IMR-90 (cell line): ENCODE measurements at regions not wholly inside any gene's neighbourhood (a gene's known extent, or its start where the extent isn't known, plus 50 kb on each side); places are given as distances from the start of the nearest gene placed in this dataset.

Experiments
- ATAC-seq: fragments of 200-7000 bp; cut with Tn5 transposase; 2 replicates; pipeline ENCODE4 v1.9.1; 2020; ENCODE audit warnings: low read depth, mild to moderate bottlenecking, moderate library complexity
- BruUV-seq: library from RNA; stranded (reverse); fragments of 400-500 nt; replicated peaks from 2 replicates; lab custom pipeline; 2021; lab: Mats Ljungman, UMichigan
- CTCF ChIA-PET: fragments of 300-600 bp; formaldehyde crosslinking; extraction: SDS; loops from one replicate; lab custom pipeline; 2021; ENCODE audit warnings: antibody characterized with exemption; lab: Yijun Ruan, JAX
- POLR2A ChIA-PET: fragments of 300-600 bp; sonication (Branson Sonifier 250); formaldehyde crosslinking; loops from one replicate; lab custom pipeline; 2022; ENCODE audit warnings: antibody characterized with exemption; ENCODE audit not compliant: unreplicated experiment; lab: Charles Lee
- DNase-seq: peaks from one replicate; pipeline ENCODE4 v3.0.0; 2013
- H2AFZ ChIP-seq: replicated peaks from 2 replicates; pipeline ENCODE3; 2013; ENCODE audit warnings: low read length, mild to moderate bottlenecking; ENCODE audit not compliant: poor library complexity
- H2AK5ac ChIP-seq: 2 replicates; pipeline ENCODE4 v1.6.1; 2013; ENCODE audit warnings: low read depth, low read length, inconsistent platforms
- H2AK9ac ChIP-seq: replicated peaks from 2 replicates; pipeline ENCODE3; 2013; ENCODE audit warnings: mild to moderate bottlenecking, low read depth, low read length, moderate library complexity; ENCODE audit not compliant: poor library complexity
- H2BK120ac ChIP-seq: 2 replicates; pipeline ENCODE4 v1.6.1; 2013; ENCODE audit warnings: low read depth, low read length, inconsistent platforms
- H2BK15ac ChIP-seq: 3 replicates; pipeline ENCODE4 v1.6.1; 2013; ENCODE audit warnings: low read depth, low read length, inconsistent platforms
- H2BK20ac ChIP-seq: 2 replicates; pipeline ENCODE4 v1.6.1; 2013; ENCODE audit warnings: low read depth, mild to moderate bottlenecking, inconsistent platforms, low read length, moderate library complexity
- H2BK5ac ChIP-seq: 2 replicates; pipeline ENCODE4 v1.6.1; 2013; ENCODE audit warnings: mild to moderate bottlenecking, low read depth, low read length, inconsistent platforms; ENCODE audit not compliant: poor library complexity, severe bottlenecking
- H3K14ac ChIP-seq: replicated peaks from 2 replicates; pipeline ENCODE4 v1.6.1; 2013; ENCODE audit warnings: low read depth, low read length, inconsistent platforms
- H3K18ac ChIP-seq: 2 replicates; pipeline ENCODE4 v1.6.1; 2013; ENCODE audit warnings: low read depth, low read length, control low read depth
- H3K23ac ChIP-seq: 2 replicates; pipeline ENCODE4 v1.6.1; 2013; ENCODE audit warnings: low read depth, low read length, inconsistent platforms
- H3K27ac ChIP-seq: 2 replicates; pipeline ENCODE4 v1.5.1; 2013; ENCODE audit warnings: mild to moderate bottlenecking, control low read depth, low read length; ENCODE audit not compliant: insufficient read depth
- H3K27me3 ChIP-seq: 2 replicates; pipeline ENCODE4 v1.6.1; 2013; ENCODE audit warnings: low read length; ENCODE audit not compliant: control insufficient read depth, insufficient read depth
- H3K36me3 ChIP-seq: 2 replicates; pipeline ENCODE4 v1.6.1; 2013; ENCODE audit warnings: low read length, mixed read lengths; ENCODE audit not compliant: control insufficient read depth, insufficient read depth
- H3K4ac ChIP-seq: 2 replicates; pipeline ENCODE4 v1.6.1; 2013; ENCODE audit warnings: low read depth, low read length, inconsistent platforms
- H3K4me1 ChIP-seq: 2 replicates; pipeline ENCODE4 v1.6.1; 2013; ENCODE audit warnings: low read length, mixed read lengths; ENCODE audit not compliant: control insufficient read depth, insufficient read depth
- H3K4me2 ChIP-seq: 2 replicates; pipeline ENCODE4 v1.6.1; 2013; ENCODE audit warnings: low read depth, mild to moderate bottlenecking, control low read depth, low read length, moderate library complexity
- H3K4me3 ChIP-seq: 2 replicates; pipeline ENCODE4 v1.5.1; 2013; ENCODE audit warnings: low read depth, mild to moderate bottlenecking, control low read depth, low read length, moderate library complexity; ENCODE audit not compliant: insufficient read depth
- H3K56ac ChIP-seq: 2 replicates; pipeline ENCODE4 v1.6.1; 2013; ENCODE audit warnings: low read length, inconsistent platforms; ENCODE audit not compliant: insufficient read depth; ENCODE audit errors: extremely low read depth
- H3K79me1 ChIP-seq, 2 experiments: 2 replicates each; pipeline ENCODE4 v1.6.1; 2013; ENCODE audit warnings: low read length in 2 of 2, inconsistent platforms in 1 of 2, low read depth in 1 of 2
- H3K9ac ChIP-seq: 2 replicates; pipeline ENCODE4 v1.6.1; 2013; ENCODE audit warnings: low read depth, low read length, control low read depth
- H3K9me1 ChIP-seq: 2 replicates; pipeline ENCODE4 v1.6.1; 2013; ENCODE audit warnings: low read length, inconsistent platforms; ENCODE audit not compliant: insufficient read depth
- H3K9me3 ChIP-seq: 2 replicates; pipeline ENCODE4 v1.6.1; 2013; ENCODE audit warnings: low read length; ENCODE audit not compliant: control insufficient read depth, insufficient read depth
- H4K20me1 ChIP-seq: 2 replicates; pipeline ENCODE4 v1.6.1; 2013; ENCODE audit warnings: low read length, inconsistent platforms; ENCODE audit not compliant: insufficient read depth
- H4K5ac ChIP-seq: 2 replicates; pipeline ENCODE4 v1.6.1; 2013; ENCODE audit warnings: mild to moderate bottlenecking, low read depth, low read length, control low read depth
- H4K8ac ChIP-seq, 2 experiments: 2 replicates each; pipeline ENCODE4 v1.6.1; 2013; ENCODE audit warnings: low read depth in 2 of 2, low read length in 2 of 2, control low read depth in 1 of 2, inconsistent platforms in 1 of 2
- H4K91ac ChIP-seq: 2 replicates; pipeline ENCODE4 v1.6.1; 2013; ENCODE audit warnings: low read depth, low read length, inconsistent platforms; ENCODE audit not compliant: insufficient read depth
- BHLHE40 ChIP-seq: fragments of 150-350 bp; IDR thresholded peaks from 2 replicates; pipeline ENCODE4 v1.6.1; 2016; ENCODE audit warnings: mild to moderate bottlenecking, low read depth, low read length
- CEBPB ChIP-seq: IDR thresholded peaks from 2 replicates; pipeline ENCODE4 v1.6.1; 2012; ENCODE audit warnings: low read depth, low read length, improper control_type of control experiment
- CHD1 ChIP-seq: IDR thresholded peaks from 2 replicates; pipeline ENCODE4 v1.6.1; 2012; ENCODE audit warnings: low read depth, low read length, improper control_type of control experiment
- FOS ChIP-seq: fragments of 150-350 bp; IDR thresholded peaks from 2 replicates; pipeline ENCODE4 v1.6.1; 2016; ENCODE audit warnings: low read depth, low read length
- MAFK ChIP-seq: IDR thresholded peaks from 2 replicates; pipeline ENCODE4 v1.6.1; 2012; ENCODE audit warnings: low read depth, low read length, improper control_type of control experiment
- MAZ ChIP-seq: IDR thresholded peaks from 2 replicates; pipeline ENCODE4 v1.6.1; 2012; ENCODE audit warnings: low read depth, mild to moderate bottlenecking, low read length, improper control_type of control experiment, moderate library complexity, borderline replicate concordance
- MXI1 ChIP-seq: IDR thresholded peaks from 2 replicates; pipeline ENCODE4 v1.6.1; 2012; ENCODE audit warnings: low read depth, mild to moderate bottlenecking, low read length, moderate library complexity, borderline replicate concordance
- NFE2L2 ChIP-seq: fragments of 150-350 bp; IDR thresholded peaks from 2 replicates; pipeline ENCODE4 v1.6.1; 2016; ENCODE audit warnings: low read depth, mild to moderate bottlenecking, low read length
- POLR2A ChIP-seq: IDR thresholded peaks from 2 replicates; pipeline ENCODE4 v1.6.1; 2012; ENCODE audit warnings: mild to moderate bottlenecking, low read depth, low read length
- RAD21 ChIP-seq: IDR thresholded peaks from 2 replicates; pipeline ENCODE4 v1.6.1; 2012; ENCODE audit warnings: low read length, improper control_type of control experiment
- RCOR1 ChIP-seq: IDR thresholded peaks from 2 replicates; pipeline ENCODE4 v1.6.1; 2012; ENCODE audit warnings: mild to moderate bottlenecking, low read length, improper control_type of control experiment; ENCODE audit not compliant: insufficient replicate concordance
- RFX5 ChIP-seq: IDR thresholded peaks from 2 replicates; pipeline ENCODE4 v1.8.0; 2012; ENCODE audit warnings: low read depth, mild to moderate bottlenecking, low read length, moderate library complexity
- SMC3 ChIP-seq: fragments of 150-350 bp; IDR thresholded peaks from 2 replicates; pipeline ENCODE4 v1.6.1; 2016; ENCODE audit warnings: low read depth, mild to moderate bottlenecking, antibody characterized with exemption, low read length, moderate library complexity
- WGBS, 2 experiments: methylation state at CpG; one replicate each; pipeline versions ENCODE4 v1.1.5 to v1.1.7; 2013; ENCODE audit warnings: missing lambda C conversion rate in 2 of 2; ENCODE audit not compliant: insufficient read length in 1 of 2; ENCODE audit errors: extremely low coverage in 2 of 2; 5-methylcytosine and 5-hydroxymethylcytosine counted together
- dilution Hi-C: fragments of 300-500 bp; cut with HindIII; formaldehyde crosslinking; loops from one replicate; pipeline ENCODE4 v1.14.3; 2018; ENCODE audit warnings: low sequenced_read_pairs; ENCODE audit not compliant: unreplicated experiment
- in situ Hi-C: fragments of 300-500 bp; cut with MboI; formaldehyde crosslinking; loops from 3 replicates; pipeline ENCODE4 v1.14.3; 2019; ENCODE audit warnings: low sequenced_read_pairs, inconsistent platforms, mixed read lengths
- intact Hi-C: fragments of 100-400 bp; cut with micrococcal nuclease; formaldehyde crosslinking; loops from 2 replicates; pipeline ENCODE4 v1.10.0; 2022
- TF ChIP-seq, protein P1 (sequence below): conservative IDR thresholded peaks from 2 replicates; pipeline ENCODE4 v1.5.1; 2012; ENCODE audit warnings: mild to moderate bottlenecking, low read depth, low read length, improper control_type of control experiment
- TF ChIP-seq, protein P2 (sequence below): fragments of 150-350 bp; IDR thresholded peaks from 2 replicates; pipeline ENCODE4 v1.6.1; 2016; ENCODE audit warnings: low read depth, mild to moderate bottlenecking, low read length, moderate library complexity, borderline replicate concordance

DNA sequence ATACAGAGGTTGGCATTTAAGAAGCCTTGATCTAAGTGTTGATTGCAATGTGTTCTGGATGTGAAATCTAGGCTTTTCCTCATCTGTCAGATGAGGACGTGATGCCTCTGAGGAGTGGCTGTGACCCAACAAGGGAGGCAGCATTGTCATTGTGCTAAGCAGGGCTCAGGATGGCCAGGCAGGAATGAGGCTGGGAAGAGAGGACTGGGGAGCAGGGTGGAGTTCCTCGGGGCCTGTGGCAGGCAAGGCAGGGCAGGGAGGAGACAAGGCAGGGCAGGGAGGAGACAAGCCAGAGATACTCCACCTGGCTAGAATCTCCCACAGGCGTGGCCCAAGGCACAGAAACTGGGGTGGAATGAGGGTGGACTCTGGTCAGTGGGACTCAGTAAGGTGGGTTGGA is 116.6 kb downstream of the RPIA start:
- Histone ChIP-seq H3K9me3 (no peaks in the 10 kb centered on the region), H3K4me2 (no peak overlapping the region), H2AK5ac (no peak overlapping the region), H2BK5ac (no peak overlapping the region), H3K79me1 (no peaks in the 10 kb centered on the region), H2AK9ac (no peak overlapping the region), H4K20me1 (no peaks in the 10 kb centered on the region), H3K9ac (no peak overlapping the region), H3K56ac (no peak overlapping the region), H2AFZ (no peak overlapping the region), H2BK15ac (no peak overlapping the region), H3K9me1 (no peaks in the 10 kb centered on the region), H3K4me1 (no peaks in the 10 kb centered on the region), H3K4ac (no peak overlapping the region), H3K36me3 (no peaks in the 10 kb centered on the region), H3K4me3 (no peak overlapping the region), H3K27me3 (no peaks in the 10 kb centered on the region), H3K14ac (no peak overlapping the region), H4K5ac (no peak overlapping the region), H3K27ac (no peak overlapping the region), H3K23ac (no peak overlapping the region), H2BK20ac (no peak overlapping the region), H4K91ac (no peak overlapping the region), H2BK120ac (no peak overlapping the region), H4K8ac (no peak overlapping the region), H3K18ac (no peak overlapping the region)
- dilution Hi-C loops = no loop called here
- TF ChIP-seq CEBPB (no peak), SMC3 (no peak), RAD21 (no peak), MXI1 (no peak), NFE2L2 (no peak), RFX5 (no peak), MAZ (no peak), CHD1 (no peak), POLR2A (no peak), BHLHE40 (no peak), MAFK (no peak), RCOR1 (no peak), FOS (no peak)
- TF ChIP-seq, protein P1, sequence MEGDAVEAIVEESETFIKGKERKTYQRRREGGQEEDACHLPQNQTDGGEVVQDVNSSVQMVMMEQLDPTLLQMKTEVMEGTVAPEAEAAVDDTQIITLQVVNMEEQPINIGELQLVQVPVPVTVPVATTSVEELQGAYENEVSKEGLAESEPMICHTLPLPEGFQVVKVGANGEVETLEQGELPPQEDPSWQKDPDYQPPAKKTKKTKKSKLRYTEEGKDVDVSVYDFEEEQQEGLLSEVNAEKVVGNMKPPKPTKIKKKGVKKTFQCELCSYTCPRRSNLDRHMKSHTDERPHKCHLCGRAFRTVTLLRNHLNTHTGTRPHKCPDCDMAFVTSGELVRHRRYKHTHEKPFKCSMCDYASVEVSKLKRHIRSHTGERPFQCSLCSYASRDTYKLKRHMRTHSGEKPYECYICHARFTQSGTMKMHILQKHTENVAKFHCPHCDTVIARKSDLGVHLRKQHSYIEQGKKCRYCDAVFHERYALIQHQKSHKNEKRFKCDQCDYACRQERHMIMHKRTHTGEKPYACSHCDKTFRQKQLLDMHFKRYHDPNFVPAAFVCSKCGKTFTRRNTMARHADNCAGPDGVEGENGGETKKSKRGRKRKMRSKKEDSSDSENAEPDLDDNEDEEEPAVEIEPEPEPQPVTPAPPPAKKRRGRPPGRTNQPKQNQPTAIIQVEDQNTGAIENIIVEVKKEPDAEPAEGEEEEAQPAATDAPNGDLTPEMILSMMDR = no peak
- TF ChIP-seq, protein P2, sequence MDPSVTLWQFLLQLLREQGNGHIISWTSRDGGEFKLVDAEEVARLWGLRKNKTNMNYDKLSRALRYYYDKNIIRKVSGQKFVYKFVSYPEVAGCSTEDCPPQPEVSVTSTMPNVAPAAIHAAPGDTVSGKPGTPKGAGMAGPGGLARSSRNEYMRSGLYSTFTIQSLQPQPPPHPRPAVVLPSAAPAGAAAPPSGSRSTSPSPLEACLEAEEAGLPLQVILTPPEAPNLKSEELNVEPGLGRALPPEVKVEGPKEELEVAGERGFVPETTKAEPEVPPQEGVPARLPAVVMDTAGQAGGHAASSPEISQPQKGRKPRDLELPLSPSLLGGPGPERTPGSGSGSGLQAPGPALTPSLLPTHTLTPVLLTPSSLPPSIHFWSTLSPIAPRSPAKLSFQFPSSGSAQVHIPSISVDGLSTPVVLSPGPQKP = no peak
- no TSS peak for BruUV-seq
- ATAC-seq (no peak), DNase-seq (no peak)
- in situ Hi-C loops = no loop called here
- intact Hi-C loops = no loop called here
- no CpG with 5 or more reads among the region's 3 CpGs for WGBS, 2 experiments
- CTCF ChIA-PET = no interaction called here
- POLR2A ChIA-PET = no interaction called here
